T-helper 1 cell treated with Interleukin-12 subunit alpha and Interleukin-12 subunit beta and Interleukin-4 antibody, amounts not matched to agents 30 ng/mL and 1 ng/mL, for 36 hours (primary cell): ENCODE measurements at regions not wholly inside any gene's neighbourhood (a gene's known extent, or its start where the extent isn't known, plus 50 kb on each side); places are given as distances from the start of the nearest gene placed in this dataset.
"Not testable (repeated sequence)": the region's sequence is repeated elsewhere in the genome, so short reads cannot be mapped to it uniquely, and the experiment has no call there.

ENCODE experiments used
- intact Hi-C: fragments of 100-400 bp; cut with micrococcal nuclease; formaldehyde crosslinking; loops from one replicate; pipeline ENCODE4 v1.15.1; 2024

DNA sequence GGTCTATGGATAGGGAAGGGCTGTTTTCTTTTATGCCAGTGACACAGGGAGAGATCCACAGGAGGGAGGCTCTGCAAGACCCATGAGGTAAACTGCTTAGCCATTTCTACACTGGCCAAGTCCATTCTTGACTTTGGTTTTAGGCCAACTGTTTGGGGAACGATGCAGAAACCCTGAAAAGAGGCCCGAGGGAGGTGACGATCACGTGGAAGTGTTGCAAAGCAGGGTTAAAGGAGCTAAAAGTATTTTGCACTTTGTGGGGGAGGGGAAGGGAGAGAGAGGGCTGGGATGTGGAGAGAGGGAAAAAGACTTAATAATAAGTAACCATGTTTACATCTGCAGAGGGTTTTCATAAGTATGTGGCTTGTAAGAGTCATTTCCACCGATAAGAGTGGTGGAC lies 239.7 kb downstream of the EMX2 start:
- intact Hi-C loops, result no loop called here

DNA sequence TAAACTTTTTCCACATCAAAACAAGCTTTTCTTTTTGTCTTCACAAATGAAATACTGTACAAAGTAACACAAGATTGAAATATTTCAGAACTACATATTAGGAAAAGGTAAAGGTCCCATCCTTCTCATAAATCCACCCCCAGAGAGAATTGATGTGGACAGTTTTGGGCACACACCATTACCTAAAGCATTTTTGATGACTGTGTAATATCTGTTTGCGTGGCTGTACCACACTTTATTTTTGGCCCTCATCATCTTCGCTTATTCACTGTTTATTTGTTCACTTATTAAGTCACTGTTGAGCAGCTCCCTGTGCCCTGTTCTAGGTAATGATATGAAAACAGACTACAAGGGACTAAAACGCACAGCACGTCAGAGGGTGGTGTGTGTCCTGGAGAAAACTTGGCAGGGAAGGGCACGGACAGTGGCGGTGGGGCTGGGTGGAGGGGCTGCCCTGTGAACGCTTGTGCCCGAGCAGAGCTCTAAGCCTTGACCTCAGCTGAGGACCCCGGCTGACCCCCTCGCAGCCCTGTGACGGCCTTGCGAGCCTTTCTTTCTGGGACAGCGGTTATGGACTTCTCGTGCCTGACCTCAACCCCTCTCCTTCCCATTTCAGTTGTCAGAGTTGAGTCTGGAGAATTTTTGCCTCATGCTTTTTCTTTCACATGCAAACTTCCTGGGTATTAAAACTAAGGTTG lies 241.3 kb downstream of the EMX2 start:
- intact Hi-C loops, result no loop called here

DNA sequence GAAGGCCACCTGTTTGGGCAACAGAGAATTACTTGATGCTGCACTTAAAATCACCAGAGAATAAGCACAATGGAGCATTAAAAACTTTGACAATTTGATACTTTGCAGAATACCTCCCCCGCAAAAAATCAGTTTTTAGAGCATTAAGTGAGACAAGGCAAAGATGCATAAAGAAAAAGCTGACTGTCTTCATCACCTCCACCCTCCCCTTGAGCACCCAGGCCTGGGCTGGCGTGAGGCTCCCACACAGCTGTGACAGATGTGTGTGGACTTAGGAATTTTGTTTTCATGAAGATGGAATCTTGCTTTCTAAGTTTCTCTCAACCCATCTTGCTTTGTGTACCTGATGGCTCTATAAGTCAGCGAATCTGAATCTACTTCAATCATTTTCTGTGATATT lies 242.2 kb downstream of the EMX2 start:
- intact Hi-C loops, result no loop called here

DNA sequence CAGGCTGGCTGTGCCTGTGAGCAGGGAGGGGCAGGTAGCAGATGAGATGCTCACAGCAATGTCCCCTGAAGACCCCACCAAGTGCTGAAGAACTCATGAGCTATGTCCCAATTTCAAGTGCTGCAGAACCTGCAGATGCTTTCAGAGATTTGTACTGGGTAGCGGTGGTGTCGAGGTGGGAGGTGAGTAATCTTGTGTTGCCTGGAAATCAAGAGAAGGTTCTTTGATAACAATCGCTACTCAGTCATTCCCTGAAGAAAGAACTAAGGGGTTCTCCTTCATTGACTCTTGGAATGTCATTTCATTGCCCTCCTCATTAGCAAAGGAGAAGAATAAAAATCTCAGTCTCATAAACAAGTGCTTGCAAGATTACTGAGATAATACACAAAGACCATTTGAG lies 246.4 kb downstream of the EMX2 start:
- intact Hi-C loops, result no loop called here

DNA sequence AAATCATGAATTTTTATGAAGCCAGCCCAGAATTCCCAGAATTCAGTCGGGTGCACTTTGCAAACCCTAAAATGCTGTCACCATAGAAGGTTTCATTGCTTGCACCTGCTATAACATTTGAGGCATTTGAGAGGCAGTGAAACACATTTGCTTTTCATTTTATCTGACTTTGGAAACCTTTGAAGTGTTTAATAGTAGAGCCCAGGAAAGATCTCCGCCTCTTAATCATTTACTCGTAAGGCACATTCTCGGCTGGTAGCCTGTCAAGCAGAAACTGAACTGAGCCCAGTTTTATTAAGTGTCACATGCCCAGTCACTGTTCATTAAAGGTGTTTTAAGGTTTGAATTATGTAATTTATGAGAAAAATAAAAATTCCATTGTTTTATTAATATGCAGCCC lies 247.6 kb downstream of the EMX2 start:
- intact Hi-C loops, result no loop called here

DNA sequence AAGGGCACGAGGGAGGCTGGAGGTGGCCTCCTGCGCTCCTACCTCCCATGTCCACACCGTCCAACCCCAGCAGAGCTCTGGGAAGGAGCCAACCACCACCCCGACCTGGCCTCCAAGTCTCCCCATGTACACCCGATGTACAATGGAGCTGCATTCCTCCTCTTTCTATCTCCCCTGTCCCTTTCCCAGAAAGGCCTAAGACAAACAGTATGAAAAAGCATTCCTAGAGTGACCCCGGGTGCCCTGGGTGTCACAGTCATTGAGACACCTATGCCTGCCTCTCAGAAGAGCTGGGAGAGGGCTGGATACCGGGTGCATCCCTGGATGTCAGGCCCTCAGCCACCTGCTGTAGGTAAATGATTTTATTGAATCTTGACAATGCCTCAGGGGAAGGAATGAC lies 248.1 kb downstream of the EMX2 start:
- intact Hi-C loops, result no loop called here

DNA sequence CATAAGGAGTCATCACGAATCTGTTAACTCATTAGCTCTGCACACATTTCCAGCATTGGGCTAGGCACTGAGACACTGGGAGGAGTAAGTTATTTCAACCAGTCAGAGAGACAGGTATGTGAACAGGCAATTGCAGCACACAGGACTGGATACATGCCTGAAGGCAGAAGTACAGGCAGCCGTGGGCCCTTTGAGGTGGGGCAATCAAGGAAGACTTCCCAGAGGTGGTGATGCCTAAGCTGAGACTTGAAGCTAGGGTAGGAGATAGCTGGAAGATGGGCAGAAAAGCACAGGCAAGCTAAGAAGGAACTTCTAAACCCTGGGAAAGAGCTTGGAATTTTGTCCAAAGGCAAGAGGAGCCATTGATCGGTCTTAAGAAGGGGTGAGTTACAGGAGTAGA lies 249.7 kb downstream of the EMX2 start:
- intact Hi-C loops, result no loop called here

DNA sequence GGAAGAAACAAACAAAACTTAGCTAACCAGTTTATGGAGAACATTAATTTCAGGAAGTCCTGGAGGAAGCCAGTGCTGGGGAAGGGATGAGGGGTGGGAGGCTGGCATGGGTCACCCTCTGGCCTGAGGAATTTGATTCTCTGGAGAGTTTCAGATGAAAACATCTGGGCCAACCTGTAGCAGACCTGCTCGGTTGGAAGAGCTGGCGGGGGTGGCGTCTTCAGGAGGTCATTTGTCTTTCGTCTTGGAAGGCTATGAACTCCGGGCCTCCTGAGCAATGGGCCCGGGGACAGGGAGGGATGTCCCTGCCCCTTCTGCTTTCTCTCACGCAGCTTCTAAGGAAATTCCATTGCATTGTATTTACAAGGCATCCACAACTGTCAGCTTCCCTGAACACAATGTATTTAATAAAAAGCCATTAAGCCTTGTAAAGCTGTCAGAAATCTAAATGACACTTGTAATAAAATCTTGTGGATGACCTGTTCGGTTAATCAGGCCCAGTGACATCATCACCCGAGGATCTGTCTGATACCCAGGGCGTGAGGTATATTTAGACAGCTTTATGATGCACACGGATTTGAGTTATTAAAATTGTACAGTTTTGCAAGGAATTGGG lies 250.5 kb downstream of the RAB11FIP2 start:
- intact Hi-C loops, result no loop called here

DNA sequence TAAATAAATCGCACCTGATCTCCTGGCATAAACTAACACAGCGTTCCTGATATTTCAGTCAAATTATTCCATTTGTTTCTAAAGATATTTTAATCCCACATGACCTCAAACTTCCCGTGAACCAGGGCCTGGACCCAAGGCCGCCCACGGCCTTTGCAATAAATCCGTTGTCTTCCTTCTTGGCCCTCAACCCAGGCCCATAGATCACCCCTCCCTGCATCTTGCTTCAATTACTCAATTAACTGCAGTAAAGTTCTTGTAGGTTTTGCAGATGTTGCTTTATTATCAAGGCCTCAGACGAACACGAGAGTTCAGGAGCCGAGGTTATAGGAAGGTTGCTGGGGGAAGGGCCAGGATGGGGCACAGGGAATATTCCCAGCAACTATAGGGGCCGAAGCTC lies 249.4 kb downstream of the RAB11FIP2 start:
- intact Hi-C loops, result no loop called here

DNA sequence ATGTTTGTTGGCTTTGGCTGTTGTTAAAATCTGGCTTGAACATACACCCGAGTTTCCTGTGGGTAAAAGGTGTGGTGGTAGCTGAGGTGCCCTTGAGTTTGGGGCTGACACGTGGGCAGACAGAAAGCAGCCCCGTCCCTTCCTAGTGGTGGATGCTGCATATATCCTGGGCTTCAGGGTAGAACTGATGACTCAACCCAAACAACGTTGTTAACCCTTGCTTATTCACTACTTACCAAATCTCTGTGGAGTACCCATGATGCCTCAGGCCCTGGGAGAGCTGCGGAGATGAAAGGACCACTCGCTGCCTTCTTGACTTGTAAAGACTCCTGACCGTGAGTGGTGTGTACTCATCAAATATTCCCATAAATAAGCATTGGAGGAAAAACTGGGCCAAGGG lies 245.1 kb downstream of the RAB11FIP2 start:
- intact Hi-C loops, result no loop called here

DNA sequence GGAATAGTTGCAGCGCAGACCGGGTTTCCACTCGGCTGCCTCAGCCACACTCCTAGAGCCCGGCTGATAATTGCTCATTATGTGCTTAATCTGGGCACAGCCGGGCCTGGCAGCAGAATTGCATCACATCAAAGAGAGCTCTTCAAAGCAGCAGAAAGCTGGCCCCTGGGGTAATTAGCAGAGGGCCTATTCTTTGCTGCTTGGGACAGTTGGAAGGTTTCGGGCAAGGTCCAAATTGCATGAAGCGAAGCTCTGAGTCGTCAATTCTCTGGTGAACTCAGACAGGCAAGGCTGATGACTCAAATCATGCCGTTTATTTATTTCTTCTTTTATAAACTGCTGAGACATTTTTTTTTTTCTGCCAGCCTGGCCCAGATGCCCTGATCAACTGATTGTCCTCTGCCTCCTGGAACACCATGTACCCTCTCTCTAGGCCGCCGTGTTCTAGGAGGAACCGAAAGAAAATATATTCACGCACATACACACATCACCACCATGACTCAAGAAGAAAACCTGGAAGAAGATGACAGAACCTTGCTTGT lies 242.2 kb downstream of the RAB11FIP2 start:
- intact Hi-C loops, result no loop called here

DNA sequence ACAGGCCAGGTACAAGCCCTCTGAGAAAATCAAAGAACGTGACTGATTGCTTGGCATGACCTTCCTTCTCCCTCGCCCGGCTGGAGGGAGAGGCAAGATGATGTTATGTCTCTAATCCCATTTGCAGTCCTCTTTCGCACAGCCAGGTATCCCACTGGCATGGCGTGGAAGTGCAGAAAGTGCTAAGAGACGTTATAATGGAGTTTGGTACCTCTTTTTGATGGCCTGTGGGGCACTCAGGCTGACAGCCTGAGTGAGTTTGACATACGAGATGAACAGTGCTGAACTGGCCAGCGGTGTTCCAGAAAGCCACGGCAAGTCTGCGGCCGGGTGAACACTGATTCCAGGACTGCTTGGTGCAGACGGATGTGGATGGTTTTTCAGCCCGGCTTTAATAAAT lies 241.6 kb downstream of the RAB11FIP2 start:
- intact Hi-C loops, result no loop called here

DNA sequence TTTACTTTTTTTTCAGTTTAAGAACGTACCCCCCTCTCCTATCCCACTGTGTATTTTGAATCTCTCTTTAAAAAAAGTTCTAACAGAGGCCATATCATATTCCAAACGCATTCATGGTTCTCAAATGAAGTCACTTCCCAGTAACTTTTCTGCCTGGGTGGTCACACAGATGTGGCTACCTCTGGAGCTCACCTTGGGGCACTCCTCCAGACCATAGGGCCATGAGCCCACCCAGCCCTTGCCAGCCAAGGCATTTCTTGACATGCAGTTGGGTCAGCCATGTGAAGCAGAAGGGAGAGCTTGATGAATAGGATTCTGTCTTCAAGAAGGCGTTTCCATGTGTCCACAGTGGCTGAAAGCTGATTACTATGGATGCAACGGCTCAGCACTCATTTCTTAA lies 239.3 kb downstream of the RAB11FIP2 start:
- intact Hi-C loops, result no loop called here

DNA sequence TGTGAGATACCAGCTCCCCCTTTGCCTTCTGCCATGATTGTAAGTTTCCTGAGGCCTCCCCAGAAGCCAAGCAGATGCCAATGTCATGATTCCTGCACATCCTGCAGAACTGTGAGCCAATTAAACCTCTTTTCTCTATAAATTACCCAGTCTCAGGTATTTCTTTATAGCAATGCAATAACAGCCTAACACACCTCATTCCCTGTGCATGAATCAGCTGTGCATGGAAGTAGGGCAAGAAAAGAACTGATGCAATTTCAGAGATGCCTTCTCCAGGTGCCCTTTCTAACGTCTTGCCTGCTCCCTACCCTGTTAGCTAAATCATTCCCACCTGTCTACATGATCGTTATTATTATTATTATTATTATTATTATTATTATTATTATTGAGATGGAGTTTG lies 230.9 kb downstream of the RAB11FIP2 start:
- intact Hi-C loops, result not testable (repeated sequence)

DNA sequence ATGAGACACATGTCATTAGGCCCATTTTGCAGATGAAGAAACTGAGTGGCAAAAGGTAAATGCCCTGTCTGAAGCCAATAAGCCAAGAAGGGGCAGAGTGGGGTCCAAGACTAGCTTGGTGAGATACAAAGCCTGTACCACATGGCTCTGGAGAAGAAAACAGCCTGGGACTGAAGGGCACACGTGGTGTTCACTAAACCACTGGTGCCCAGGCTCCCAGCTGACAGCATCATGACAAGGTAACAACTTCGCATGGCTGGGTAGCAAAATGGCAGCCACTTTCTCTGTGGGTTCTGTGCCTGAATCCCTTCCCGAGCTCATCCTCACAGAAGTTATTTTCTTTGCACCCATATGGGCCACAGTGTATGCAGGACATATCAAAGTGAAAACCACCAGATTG lies 229.6 kb downstream of the RAB11FIP2 start:
- intact Hi-C loops, result no loop called here

DNA sequence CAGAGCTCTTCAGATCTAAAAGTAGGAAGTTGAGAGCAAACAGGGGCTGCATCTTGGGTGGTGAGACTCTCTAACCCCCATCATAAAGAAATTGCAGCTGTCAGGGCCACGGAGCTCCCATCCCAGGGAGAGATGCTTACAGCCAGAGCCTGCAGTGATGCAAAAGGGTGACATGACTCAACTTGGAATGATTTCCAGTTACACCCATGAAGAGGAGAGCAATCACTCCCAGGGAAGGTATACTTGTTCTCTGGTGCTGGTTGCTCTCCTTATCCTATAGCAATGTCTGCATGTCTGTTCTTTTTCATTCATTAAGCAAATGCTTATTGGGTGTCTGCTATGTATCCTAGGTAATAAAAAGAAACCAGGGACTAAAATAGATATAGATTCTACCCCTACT lies 228.0 kb downstream of the RAB11FIP2 start:
- intact Hi-C loops, result no loop called here

DNA sequence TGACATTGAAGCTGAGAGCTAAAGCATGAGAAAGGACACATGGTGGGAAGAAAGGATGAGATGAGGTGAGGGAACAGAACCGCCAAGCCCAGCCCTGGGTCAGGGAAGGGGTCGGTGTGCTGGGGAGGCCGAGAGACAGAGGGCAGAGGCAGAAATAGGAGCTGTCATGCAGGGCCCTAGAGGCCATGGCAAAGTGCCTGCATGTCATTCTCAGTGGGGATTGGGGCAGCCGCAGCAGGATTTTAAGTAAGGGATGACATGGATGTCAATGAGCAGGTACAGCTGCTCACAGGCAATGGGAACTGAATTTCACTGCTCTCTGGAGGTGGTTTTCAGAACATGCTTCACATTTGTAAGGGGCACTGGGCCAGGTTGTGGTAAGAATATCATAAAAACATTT lies 227.4 kb downstream of the RAB11FIP2 start:
- intact Hi-C loops, result no loop called here

DNA sequence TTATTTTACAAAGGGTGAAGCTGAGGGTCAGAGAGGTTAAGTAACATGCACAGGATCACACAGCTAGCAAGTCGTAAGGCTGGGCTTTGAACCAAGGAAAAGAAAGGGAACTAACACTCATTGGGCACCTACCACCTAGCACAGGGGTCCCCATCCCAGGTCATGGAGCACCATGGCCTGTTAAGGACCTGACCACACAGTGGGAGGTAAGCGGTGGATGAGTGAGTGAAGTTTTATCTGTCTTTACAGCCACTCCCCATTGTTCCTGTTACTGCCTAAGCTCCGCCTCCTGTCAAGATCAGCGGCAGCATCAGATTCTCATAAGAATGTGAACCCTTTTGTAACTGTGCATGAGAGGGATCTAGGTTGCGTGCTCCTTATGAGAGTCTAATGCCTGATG lies 222.8 kb downstream of the RAB11FIP2 start:
- intact Hi-C loops, result no loop called here

DNA sequence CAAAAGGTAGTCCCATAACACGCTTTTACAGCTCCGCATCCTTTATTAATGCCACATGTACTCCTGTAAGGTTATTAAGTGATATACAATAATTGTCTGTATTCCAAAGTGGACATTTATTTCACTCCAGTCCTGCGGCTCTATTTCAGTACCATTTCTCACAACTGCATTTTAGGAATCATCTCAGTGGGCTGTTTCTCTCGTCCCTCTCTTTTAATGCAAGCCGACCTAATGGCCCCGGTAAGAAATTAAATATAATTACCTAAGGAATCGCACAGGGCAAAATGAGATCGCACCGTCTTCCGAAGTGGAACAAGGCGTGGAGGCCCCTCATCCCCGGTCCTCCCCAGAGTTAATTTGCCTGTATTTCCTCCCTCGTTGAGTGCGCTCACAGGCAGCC lies 216.5 kb downstream of the RAB11FIP2 start:
- intact Hi-C loops, result loop anchor here (1.0 to 5.0 kb wide), 2 partner anchors 177 to 212 kb away; no protein-coding TSS in a partner anchor

DNA sequence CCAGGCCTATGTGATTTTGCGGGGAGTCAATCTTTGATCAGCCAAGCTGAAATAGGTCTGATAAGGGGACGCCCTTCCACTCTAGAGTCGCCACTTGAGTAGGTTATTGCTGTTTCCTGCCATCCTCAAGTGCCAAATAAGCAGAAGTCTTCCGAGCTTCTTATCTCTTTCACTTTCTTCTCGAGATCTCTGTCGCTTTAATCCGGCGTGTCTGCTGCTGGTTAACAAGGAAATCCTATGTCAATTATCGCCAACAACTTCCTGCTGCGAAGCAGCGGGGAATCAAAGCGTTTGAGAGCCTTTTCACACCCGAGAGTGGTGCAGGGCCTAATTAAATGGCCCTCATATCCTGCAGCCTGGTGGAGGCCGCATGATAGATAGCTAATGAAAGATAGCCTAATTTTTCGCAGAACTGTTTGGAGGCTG lies 215.9 kb downstream of the RAB11FIP2 start:
- intact Hi-C loops, result loop anchor here (1.0 to 5.0 kb wide), 2 partner anchors 177 to 212 kb away; no protein-coding TSS in a partner anchor

DNA sequence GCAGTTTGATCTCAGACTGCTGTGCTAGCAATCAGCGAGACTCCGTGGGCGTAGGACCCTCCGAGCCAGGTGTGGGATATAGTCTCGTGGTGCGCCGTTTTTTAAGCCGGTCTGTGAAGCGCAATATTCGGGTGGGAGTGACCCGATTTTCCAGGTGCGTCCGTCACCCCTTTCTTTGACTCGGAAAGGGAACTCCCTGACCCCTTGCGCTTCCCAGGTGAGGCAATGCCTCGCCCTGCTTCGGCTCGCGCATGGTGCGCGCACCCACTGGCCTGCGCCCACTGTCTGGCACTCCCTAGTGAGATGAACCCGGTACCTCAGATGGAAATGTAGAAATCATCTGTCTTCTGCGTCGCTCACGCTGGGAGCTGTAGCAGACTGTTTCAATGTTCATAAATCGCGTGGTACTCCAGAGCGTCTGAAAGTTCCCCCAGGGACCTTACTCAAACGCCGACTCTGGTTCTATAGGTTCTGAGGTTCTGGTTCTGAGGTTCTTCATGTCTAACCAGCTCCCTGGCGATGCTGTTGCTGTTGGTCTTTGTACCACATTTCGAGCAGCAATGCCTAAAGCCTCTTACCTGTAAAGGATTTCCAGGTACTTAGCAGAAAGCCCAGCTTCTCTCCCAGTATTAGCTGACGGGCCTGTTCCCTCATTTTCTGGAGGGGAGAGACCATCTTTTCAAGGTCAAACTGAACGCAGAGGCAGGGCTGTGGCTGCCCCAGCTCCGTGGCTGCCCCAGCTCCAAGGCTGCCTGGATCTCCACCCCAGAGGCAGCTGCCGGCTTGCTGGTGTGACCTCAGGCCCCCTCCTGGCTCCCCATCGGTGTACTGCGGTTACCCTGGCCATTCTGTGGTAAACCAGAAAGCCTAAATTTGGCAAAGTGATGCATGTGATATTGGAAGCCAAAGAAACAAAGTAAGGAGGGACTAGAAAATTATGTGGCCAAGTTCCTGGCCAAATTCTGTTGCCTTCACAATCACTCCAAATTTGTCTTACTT lies 207.9 kb downstream of the RAB11FIP2 start:
- intact Hi-C loops, result not testable (repeated sequence)

DNA sequence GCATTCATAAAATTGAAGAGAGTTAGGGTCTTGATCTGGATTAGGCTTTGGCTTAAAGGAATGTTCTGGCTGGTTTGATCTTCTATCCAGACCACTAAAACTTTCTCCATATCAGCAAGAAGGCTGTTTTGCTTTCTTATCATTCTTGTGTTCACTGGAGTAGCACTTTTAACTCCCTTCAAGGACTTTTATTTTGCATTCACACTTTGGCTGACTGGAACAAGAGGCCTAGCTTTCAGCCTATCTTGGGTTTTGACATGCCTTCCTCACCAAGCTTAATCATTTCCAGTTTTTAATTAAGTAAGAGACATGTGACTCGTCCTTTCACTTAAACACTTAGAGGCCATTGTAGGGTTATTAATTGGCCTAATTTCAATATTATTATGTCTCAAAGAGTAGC lies 190.3 kb downstream of the RAB11FIP2 start:
- intact Hi-C loops, result not testable (repeated sequence)
